T-helper 2 cell treated with Interferon-gamma antibody and Interleukin-4, amounts not matched to agents 100 ng/mL and 5 ng/mL, for 36 hours (primary cell): ENCODE measurements at regions not wholly inside any gene's neighbourhood (a gene's known extent, or its start where the extent isn't known, plus 50 kb on each side); places are given as distances from the start of the nearest gene placed in this dataset.

ENCODE experiments used
- intact Hi-C: fragments of 100-400 bp; cut with micrococcal nuclease; formaldehyde crosslinking; loops from one replicate; pipeline ENCODE4 v1.15.1; 2023

DNA sequence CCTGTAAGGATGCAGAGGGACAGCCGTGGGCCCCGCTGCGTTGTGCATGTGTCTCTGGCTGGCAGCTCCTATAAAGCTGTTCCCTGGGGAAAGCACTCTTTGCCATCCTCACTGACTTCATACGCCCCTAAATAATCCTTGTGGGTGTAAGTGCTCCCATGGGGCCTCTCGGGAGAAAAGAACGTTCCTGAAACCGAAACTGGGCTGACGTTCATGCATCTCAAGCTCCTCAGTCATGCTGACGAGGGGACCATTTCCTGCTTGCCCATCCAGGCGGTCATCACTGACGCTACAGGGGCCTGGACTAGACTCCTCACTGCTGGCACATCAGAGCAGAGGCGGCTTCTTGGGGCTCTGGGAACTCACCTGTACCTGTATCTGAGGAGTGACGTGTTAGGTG is 73.1 kb upstream of the USP24 start:
- intact Hi-C loops, result loop anchor here (5.0 kb wide), 1 partner anchor 1419 kb away; no protein-coding TSS in a partner anchor

DNA sequence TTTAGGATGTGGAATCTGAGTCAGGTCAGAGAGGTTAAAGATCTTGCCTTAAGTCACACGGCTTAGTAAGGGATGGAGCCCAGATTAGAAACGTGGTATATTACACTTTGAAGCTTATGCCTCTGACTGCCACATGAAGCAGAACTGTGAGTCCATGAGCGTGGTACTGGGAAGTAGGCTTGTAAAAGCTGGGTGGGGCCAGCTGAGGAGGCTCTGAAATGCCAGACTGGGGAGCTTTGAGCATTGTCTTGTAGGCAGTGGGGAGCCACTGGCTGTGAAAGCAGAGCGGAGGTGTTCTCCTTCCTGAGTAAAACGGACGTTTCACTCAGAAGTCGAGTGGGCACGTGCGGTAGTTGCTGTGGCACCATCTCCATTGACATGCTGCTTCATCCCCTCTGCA is 72.6 kb upstream of the USP24 start:
- intact Hi-C loops, result loop anchor here (5.0 kb wide), 1 partner anchor 1420 kb away; no protein-coding TSS in a partner anchor

DNA sequence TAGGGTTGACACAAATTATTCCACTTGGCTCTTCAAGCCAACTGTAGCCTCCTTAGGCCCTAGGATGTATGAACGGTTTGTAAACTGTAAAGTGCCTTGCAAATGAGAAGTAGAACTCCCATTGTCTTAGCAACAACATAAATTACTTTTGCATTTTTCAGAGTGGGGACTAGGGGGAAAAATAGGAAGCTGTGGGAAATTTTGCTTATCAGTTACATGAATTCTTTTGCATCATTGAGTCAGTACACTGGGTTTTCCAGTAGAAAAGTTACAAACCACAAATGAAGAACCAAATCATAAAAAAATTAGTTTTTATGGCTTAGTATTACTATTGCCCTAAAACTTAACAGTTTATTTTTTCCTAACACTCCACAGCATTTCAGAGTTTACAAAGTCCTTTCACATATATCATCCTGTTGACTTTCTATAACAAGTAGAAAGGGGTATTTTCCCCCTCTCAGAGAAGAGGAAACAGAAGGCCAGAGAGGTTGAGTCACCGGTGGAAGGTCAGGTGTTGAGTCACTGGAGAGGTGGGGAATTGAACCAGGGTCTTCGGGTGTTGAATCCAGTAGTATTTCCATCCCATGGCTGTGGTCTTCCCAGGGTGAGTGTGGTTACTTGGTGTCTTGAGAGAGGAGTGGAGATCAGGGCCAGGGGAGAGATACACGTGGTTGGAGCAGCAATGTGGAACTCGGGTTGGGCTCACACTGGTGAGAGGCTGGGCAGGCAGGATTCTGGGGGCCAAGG is 71.9 kb upstream of the USP24 start:
- intact Hi-C loops, result loop anchor here (5.0 kb wide), 1 partner anchor 1420 kb away; no protein-coding TSS in a partner anchor

DNA sequence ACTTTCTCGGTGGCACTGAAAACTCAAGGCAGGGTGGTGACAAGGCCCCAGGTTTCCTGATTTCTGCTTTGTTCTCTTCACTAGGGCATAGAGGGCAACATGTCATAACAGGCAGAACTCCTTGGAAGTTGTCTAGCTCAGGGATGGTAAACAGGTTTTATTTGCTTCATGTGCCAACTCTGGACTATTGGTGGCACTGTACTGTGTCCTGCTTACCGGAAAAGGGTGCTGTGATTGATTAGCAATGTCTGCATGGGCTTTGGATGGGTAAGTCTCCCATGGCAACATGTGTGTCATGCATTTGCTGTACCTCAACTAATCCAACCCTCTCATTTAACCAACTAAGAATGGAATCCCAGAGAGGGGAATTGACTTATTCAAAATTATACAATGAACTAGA is 70.7 kb upstream of the USP24 start:
- intact Hi-C loops, result loop anchor here (2.0 to 5.0 kb wide), 2 partner anchors 53 to 1421 kb away; no protein-coding TSS in a partner anchor

DNA sequence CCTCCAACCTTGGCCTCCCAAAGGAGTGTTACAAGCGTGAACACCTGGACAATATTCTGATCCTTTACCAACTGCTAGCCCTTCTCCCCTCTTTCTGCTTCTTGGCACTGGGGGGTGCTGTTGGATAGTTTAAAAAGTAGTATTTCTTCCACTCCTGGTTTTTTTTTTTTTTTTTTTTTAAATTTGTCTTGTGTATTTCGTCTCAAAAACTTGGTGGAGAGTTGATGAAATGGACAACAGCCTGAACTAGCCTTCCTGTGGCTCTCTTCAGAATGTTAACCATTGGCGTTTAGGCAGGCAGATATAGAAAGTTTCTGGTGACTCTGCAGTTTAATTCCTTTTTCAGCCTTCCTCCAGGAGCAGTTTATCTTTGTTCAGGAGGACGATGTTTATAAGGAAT is 69.7 kb upstream of the USP24 start:
- intact Hi-C loops, result loop anchor here (2.0 to 5.0 kb wide), 2 partner anchors 54 to 1422 kb away; no protein-coding TSS in a partner anchor

DNA sequence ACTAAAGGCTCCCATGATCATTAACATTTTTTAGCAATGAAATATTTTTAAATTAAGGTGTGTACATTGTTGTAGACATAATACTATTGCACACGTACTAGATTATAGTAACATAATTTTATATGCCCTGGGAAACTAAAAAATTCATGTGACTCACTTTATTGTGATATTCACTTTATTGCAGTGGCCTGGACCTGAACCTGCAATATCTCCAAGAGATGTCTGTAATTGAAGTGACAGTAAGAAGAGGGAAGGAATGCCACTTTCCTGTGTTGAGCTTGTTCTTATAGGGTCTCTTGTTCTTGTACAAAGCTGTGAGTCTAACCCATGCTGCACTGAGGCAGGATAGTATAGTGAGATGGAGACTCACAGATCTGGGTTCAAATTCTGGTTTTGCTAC is 66.9 kb upstream of the USP24 start:
- intact Hi-C loops, result no loop called here

DNA sequence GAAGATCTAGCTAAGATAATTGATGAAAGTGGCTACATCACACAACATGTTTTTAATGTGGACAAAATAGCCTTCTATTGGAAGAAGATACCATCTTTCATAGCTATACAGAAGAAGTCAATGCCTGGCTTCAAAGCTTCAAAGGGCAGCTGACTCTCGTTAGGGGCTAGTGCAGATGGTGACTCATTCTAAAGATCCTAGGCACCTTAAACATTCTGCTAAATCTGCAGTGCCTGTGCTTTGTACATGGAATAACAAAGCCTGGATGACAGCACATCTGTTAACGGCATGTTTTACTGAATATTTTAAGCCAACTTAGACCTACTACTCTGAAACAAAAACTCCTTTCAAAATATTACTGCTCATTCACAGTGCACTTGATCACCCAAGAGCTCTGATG is 65.6 kb upstream of the USP24 start:
- intact Hi-C loops, result no loop called here

DNA sequence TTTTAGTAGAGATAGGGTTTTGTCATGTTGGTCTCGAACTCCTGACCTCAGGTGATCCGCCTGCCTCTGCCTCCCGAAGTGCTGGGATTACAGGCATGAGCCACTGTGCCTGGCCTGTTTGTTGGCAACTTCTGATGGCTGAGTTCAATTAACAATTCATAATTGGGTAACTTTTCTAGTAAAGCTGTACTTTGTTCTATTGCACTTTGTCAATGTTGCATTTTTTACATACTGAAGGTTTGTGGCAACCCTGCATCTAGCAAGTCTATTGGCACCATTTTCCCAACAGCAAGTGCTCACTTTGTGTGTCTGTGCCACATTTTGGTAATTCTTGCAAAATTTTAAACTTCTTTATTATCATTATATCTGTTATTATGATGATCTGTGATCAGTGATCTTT is 64.5 kb upstream of the USP24 start:
- intact Hi-C loops, result loop anchor here (10.0 kb wide), 2 partner anchors 325 to 1305 kb away; no protein-coding TSS in a partner anchor

DNA sequence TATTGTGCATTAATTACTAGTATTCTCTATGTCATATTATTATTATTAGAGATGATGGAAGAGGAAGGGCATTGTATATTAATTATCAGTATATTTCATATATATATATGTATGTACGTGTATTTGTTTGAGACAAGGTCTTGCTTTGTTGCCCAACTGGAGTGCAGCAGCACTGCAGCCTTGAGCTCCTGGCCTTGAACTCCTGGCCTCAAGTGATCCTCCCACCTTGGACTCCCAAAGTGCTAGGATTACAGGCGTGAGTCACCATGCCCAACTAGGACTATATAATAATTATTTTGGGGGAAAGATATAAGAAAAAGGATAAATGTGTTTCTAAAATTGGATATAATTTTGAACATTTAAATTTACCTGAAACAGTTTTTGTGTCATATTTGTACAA is 63.2 kb upstream of the USP24 start:
- intact Hi-C loops, result loop anchor here (10.0 kb wide), 2 partner anchors 324 to 1306 kb away; no protein-coding TSS in a partner anchor

DNA sequence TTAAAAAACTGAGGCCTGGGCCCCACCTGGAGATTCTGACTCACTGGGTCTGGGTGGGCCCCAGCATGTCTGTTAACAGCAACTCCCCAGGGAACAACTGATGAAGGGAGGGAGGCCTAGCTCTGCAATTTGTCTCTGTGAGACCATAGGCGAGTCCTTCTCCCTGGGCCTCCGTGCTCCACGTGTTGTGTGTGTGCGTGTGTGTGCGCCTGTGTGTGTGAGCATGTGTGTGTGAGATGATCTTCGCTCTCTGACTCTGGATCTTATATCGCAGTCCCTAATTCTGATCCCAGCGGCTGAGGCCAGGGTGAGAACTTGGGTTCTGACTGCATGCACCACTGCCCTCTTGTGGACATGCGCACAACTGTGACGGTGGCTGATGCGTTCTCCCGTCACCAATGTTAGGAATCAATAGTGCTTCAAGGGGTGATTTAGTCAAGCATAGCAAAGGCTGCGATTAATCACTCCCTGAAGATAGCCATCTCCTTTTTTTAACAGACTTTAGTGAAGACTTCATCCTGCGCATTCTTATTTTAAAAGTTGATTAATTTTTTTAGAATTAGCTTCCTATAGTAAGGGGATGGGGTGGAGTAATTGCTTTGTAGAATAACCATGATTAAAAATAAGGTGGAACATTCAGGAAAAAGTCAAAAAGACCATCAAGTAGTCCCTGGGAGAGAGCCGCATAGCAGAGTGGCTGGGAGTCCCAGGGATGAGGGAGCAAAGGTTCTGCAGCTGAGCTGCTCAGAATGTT is 62.4 kb upstream of the USP24 start:
- intact Hi-C loops, result loop anchor here (1.0 to 10.0 kb wide), 5 partner anchors 62 to 1307 kb away; partner anchors contain the start of gene USP24

DNA sequence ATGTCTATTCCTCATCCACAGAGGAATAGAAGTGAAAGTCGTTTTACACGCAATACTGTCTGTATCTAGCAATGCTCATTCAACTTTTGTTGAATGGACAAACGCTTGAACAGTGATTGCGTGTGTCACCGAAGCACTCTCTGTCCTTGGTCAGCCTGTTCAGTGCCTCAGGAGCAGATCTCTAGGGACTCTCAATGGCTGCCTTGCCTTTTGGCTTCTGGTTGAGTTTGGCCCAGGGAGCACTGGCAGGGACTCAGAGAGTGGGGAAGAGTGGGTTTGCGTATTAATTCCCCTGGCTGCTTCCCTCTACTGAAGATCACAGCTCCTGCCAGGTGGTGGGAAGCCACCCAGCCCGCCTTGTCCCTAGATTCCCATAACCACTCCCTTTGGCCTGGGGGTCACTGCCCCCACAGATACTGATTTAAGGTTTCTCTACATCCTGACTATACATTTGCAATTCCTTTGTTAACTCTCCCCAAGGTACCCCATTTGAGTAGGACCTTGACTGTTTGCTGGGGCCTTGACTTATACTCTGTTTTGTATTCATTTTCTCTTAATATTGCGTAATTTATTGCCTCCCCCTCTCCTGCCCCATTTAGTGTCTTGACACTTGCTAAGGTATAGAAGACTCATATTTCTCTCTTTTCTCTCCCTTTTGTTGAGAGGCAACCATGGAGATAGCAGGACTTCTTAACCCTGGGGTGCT is 61.7 kb upstream of the USP24 start:
- intact Hi-C loops, result loop anchor here (1.0 to 10.0 kb wide), 5 partner anchors 62 to 1308 kb away; partner anchors contain the start of gene USP24

DNA sequence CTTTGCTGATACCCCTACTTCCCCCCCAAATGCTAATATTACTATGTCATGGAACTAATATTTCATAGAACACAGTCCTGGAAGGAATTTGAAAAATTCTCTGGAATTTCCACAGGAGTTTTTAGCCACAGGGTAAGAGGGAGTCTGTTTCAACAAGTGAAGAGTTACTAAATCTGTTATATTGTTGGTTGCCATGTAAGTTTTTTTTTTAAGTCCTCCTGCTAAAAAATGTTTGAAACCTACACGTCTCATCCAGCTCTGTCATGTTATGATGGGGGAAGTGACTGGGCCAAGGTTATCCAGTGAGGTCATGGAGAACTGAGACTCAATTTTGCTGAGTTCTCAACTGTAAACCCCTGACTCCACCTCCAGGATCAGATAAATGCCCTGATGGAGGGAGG is 60.8 kb upstream of the USP24 start:
- intact Hi-C loops, result loop anchor here (10.0 kb wide), 2 partner anchors 321 to 1309 kb away; no protein-coding TSS in a partner anchor

DNA sequence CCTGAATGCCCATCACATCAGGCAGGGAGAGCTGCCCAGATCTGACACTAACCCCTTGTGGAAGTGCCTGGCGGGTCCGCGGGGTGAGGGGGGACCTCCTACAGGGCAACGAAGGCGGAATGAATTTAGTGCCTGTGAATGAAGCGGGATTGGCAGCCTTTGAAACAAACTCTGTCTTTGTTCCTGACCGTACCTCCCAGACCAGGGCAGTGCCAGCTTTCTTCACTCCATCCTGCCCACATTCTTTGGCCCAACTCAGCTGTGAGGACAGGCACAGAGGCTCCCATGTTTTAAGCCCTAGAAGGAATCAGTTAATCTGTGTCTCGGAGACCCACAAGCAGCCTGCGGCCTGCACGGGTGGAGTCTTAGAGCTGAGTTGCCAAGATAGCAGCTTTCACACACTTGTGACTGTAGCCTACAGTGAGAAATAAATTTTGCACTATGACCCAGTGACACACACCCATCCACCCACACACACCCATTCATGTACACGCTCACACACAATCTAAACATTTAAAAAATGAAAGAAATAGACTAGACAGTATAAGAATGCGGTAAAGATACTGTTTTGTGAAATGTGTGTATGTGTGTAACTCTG is 60.1 kb upstream of the USP24 start:
- intact Hi-C loops, result loop anchor here (10.0 kb wide), 2 partner anchors 320 to 1310 kb away; no protein-coding TSS in a partner anchor

DNA sequence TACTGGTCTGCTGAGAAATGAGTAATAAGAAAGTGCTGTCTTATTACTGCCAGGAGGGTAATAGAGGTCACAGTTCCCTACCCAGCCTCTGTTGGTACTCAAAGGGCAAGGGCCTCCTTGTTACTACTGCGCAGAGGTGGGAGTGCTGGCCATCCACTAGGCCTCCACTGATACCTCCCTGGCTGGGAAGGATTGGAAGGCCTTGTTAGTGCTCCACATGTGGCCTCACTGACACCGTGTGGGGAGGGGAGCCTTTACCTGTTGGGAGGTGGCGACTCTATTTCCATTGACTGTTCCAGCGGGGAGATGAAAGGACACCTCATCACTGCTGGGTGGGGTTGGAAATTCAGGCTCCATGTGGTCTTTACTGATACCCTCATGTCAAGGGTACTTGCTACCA is 57.8 kb upstream of the USP24 start:
- intact Hi-C loops, result loop anchor here (10.0 kb wide), 2 partner anchors 318 to 1312 kb away; no protein-coding TSS in a partner anchor
